HG02798 (cell line): ENCODE measurements at regions not wholly inside any gene's neighbourhood (a gene's known extent, or its start where the extent isn't known, plus 50 kb on each side); places are given as distances from the start of the nearest gene placed in this dataset.

Experiments
- ATAC-seq: cut with Tn5 transposase; IDR thresholded peaks from one replicate; pipeline ENCODE4 v1.9.1; 2021; ENCODE audit warnings: mild to moderate bottlenecking; ENCODE audit not compliant: unreplicated experiment, poor library complexity

- ATAC-seq: no peak
Measured at GRCh38 chr3:72698154-72698917, 149.9 kb downstream of the SHQ1 start.

- ATAC-seq: no peak
Measured at GRCh38 chr3:72697717-72698116, 150.5 kb downstream of the SHQ1 start.

GRCh38 chr3:72696815-72697214, 151.4 kb downstream of the SHQ1 start:
- no peak for ATAC-seq

GRCh38 chr3:72694398-72694797, 153.8 kb downstream of the SHQ1 start:
- no peak for ATAC-seq

- no peak for ATAC-seq
Measured at GRCh38 chr3:72692990-72693389, 155.3 kb downstream of the SHQ1 start.

- no peak for ATAC-seq
Measured at GRCh38 chr3:72690629-72691028, 157.6 kb downstream of the SHQ1 start.

GRCh38 chr3:72682936-72683452, 165.3 kb downstream of the SHQ1 start:
- ATAC-seq: peak; percentile 58

- no peak for ATAC-seq
Measured at GRCh38 chr3:72681598-72681997, 166.6 kb downstream of the SHQ1 start.

- ATAC-seq: no peak
Measured at GRCh38 chr3:72680766-72681165, 167.5 kb downstream of the SHQ1 start.

GRCh38 chr3:72679540-72680198, 168.6 kb downstream of the SHQ1 start:
- no peak for ATAC-seq

GRCh38 chr3:72678867-72679266, 169.4 kb downstream of the SHQ1 start:
- ATAC-seq: no peak

- no peak for ATAC-seq
Measured at GRCh38 chr3:72678380-72678779, 169.9 kb downstream of the SHQ1 start.

- ATAC-seq: no peak
Measured at GRCh38 chr3:72675243-72675642, 173.0 kb downstream of the SHQ1 start.

- no peak for ATAC-seq
Measured at GRCh38 chr3:72673011-72673771, 175.1 kb downstream of the SHQ1 start.

- ATAC-seq: no peak
Measured at GRCh38 chr3:72669224-72669623, 179.0 kb downstream of the SHQ1 start.

- ATAC-seq: no peak
Measured at GRCh38 chr3:72666447-72666755, 181.8 kb downstream of the SHQ1 start.

GRCh38 chr3:72665701-72666446, 182.4 kb downstream of the SHQ1 start:
- no peak for ATAC-seq

- ATAC-seq: no peak
Measured at GRCh38 chr3:72665103-72665502, 183.1 kb downstream of the SHQ1 start.

GRCh38 chr3:72664184-72664975, 183.9 kb downstream of the SHQ1 start:
- ATAC-seq: no peak

GRCh38 chr3:72663429-72663828, 184.8 kb downstream of the SHQ1 start:
- no peak for ATAC-seq
